ENCODE measurements at regions not wholly inside any gene's neighbourhood (a gene's known extent, or its start where the extent isn't known, plus 50 kb on each side); places are given as distances from the start of the nearest gene placed in this dataset.
A peak's percentile ranks its signal among the peaks of the same experiment; 100 is the strongest.

DNA sequence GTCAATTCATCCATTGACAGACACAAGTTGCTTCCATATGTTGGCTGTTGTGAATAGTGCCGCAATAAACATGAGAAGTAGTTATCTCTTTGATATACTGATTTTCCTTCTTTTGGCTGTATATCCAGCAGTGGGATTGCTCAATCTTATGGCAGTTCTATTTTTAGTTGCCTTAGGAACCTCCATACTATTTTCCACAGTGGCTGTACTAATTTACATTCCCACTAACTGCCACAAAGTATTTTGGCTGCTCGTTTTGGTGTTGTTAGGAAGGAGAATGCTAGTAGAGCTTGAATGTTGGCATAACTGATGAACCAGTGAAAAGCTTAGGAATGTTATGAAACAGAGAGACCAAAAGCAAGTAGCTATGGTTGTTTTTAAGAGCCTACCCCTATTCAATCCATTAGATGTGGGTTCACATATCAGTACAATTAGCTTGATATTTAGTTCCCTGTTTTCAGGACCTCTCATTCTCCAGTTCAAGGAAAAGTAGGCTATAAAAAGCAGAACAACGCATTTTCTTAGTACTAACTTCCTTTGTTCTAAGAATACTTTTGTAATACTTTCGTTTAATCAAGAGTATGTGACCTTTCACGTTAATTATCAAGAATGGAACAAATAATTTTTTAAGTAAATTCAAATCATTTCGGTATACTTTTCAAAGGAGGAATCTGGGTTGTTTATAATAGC is 100.3 kb downstream of the FAS start:
- intact Hi-C loops (cut with micrococcal nuclease; ENCODE audit: unreplicated experiment), result no loop called here
- H4K20me1 ChIP-seq (ENCODE audit: insufficient read depth, low read length), result no peaks in the 10 kb centered on the region
- no TSS peak for BruUV-seq (replicated peaks)
- DNase-seq (ENCODE audit: low spot score), result no peak
- no peak overlapping the region for H3K4me3 ChIP-seq (ENCODE audit: low read depth, low read length, poor library complexity, severe bottlenecking)
- TF ChIP-seq, protein P1, sequence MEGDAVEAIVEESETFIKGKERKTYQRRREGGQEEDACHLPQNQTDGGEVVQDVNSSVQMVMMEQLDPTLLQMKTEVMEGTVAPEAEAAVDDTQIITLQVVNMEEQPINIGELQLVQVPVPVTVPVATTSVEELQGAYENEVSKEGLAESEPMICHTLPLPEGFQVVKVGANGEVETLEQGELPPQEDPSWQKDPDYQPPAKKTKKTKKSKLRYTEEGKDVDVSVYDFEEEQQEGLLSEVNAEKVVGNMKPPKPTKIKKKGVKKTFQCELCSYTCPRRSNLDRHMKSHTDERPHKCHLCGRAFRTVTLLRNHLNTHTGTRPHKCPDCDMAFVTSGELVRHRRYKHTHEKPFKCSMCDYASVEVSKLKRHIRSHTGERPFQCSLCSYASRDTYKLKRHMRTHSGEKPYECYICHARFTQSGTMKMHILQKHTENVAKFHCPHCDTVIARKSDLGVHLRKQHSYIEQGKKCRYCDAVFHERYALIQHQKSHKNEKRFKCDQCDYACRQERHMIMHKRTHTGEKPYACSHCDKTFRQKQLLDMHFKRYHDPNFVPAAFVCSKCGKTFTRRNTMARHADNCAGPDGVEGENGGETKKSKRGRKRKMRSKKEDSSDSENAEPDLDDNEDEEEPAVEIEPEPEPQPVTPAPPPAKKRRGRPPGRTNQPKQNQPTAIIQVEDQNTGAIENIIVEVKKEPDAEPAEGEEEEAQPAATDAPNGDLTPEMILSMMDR (conservative IDR thresholded peaks at IDR 0.05; ENCODE audit: low read length), result no peak
- no peak for TF ChIP-seq EZH2phosphoT487 (IDR thresholded peaks at IDR 0.05; ENCODE audit: borderline replicate concordance, low read depth, low read length)
- no peak overlapping the region for H3K27ac ChIP-seq (ENCODE audit: low read depth, low read length, poor library complexity, severe bottlenecking)
- no peaks in the 10 kb centered on the region for H3K36me3 ChIP-seq (ENCODE audit: insufficient read depth, low read length)
- ChIA-PET CTCF (ENCODE audit: unreplicated experiment) (no interaction called here), POLR2A (interaction anchor here (1.1 kb wide), 1 partner anchor 10 kb away, joined by 4 read pairs; no protein-coding TSS in a partner anchor)
- H3K9me3 ChIP-seq (ENCODE audit: low read length), result no peaks in the 10 kb centered on the region
- no peak overlapping the region for H2AFZ ChIP-seq (ENCODE audit: low read length)
- no peaks in the 10 kb centered on the region for H3K4me1 ChIP-seq (ENCODE audit: insufficient read depth, low read length, poor library complexity, severe bottlenecking)
- no peaks in the 10 kb centered on the region for H3K79me2 ChIP-seq (ENCODE audit: insufficient read depth, low read depth, low read length)
- H3K9me2 ChIP-seq (ENCODE audit: insufficient read depth, low read length), result no peaks in the 10 kb centered on the region
- H3K4me2 ChIP-seq (ENCODE audit: low read length), result no peak overlapping the region

DNA sequence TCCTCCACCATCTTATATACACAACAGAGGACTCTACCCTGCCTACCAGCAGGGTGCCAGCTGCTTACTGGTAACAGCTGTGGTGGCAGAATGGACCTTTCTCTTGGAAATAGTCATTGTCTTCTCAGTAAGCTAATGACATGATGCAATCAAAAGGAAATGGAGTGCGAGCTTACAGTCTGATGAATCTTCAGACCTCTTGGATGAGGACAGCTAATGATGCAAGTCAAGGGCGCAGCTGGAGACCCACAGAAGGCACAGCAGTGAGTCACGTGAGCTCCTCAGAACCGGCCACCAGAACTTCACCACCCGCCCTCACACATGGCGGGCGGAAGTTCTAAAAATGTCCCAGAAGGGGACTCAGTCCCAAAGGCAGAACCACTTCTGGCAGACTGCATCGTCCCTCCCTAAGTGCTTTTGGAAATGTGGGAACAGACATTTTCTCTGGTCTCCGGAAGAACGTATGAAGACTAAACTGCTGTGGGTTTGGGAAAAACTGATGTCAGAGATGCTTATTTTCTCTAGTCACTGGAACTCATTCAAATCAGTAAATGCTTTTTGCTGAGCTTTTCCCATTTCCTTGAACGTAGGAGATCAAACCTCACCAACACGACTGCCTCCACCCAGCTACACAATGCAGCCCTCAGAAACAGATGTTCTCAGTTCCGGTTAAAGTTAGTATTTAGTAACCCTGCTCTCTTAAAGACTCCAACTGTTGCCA is 96.4 kb downstream of the FAS start:
- intact Hi-C loops (cut with micrococcal nuclease; ENCODE audit: unreplicated experiment), result no loop called here
- H3K36me3 ChIP-seq (ENCODE audit: insufficient read depth, low read length), result no peaks in the 10 kb centered on the region
- no peak overlapping the region for H3K27ac ChIP-seq (ENCODE audit: low read depth, low read length, poor library complexity, severe bottlenecking)
- CTCF ChIA-PET (ENCODE audit: unreplicated experiment), result no interaction called here
- H3K9me2 ChIP-seq (ENCODE audit: insufficient read depth, low read length), result no peaks in the 10 kb centered on the region
- peak; percentile 2 for DNase-seq (ENCODE audit: low spot score)
- H3K79me2 ChIP-seq (ENCODE audit: insufficient read depth, low read depth, low read length), result no peaks in the 10 kb centered on the region
- POLR2A ChIA-PET, result interaction anchor here (1.1 kb wide), 1 partner anchor 212 kb away, joined by 4 read pairs; no protein-coding TSS in a partner anchor
- TF ChIP-seq EZH2phosphoT487 (IDR thresholded peaks at IDR 0.05; ENCODE audit: borderline replicate concordance, low read depth, low read length), result no peak
- TF ChIP-seq, protein P1 (conservative IDR thresholded peaks at IDR 0.05; ENCODE audit: low read length), result no peak
- no peak overlapping the region for H3K4me2 ChIP-seq (ENCODE audit: low read length)
- no peaks in the 10 kb centered on the region for H4K20me1 ChIP-seq (ENCODE audit: insufficient read depth, low read length)
- H3K4me1 ChIP-seq (ENCODE audit: insufficient read depth, low read length, poor library complexity, severe bottlenecking), result no peaks in the 10 kb centered on the region
- no peaks in the 10 kb centered on the region for H3K9me3 ChIP-seq (ENCODE audit: low read length)
- no peak overlapping the region for H3K4me3 ChIP-seq (ENCODE audit: low read depth, low read length, poor library complexity, severe bottlenecking)
- BruUV-seq (replicated peaks), result no TSS peak
- no peak overlapping the region for H2AFZ ChIP-seq (ENCODE audit: low read length)

DNA sequence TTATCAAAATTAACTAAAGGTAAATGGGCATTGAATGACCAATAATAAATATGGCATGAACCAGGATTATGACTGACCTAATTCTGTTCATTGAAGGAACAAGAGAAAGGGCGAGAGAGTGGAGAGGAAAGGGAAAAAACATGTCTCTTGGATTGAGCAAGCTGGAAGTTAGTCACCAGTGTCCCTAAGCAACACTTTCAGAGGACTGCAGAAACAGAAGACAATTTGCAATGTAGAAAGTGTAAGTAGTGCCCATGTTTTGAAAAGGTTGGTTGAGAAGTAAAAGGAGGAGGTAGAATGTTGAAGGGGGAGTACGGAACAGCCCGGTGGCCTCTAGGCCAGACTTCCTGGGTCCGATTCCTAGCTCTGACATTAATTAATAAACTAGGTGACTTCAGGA is 94.6 kb downstream of the FAS start:
- Histone ChIP-seq H3K9me2 (ENCODE audit: insufficient read depth, low read length) (no peaks in the 10 kb centered on the region), H3K9me3 (ENCODE audit: low read length) (no peaks in the 10 kb centered on the region), H3K27ac (ENCODE audit: low read depth, low read length, poor library complexity, severe bottlenecking) (no peak overlapping the region), H3K36me3 (ENCODE audit: insufficient read depth, low read length) (no peaks in the 10 kb centered on the region), H3K4me2 (ENCODE audit: low read length) (no peak overlapping the region), H2AFZ (ENCODE audit: low read length) (no peak overlapping the region), H3K79me2 (ENCODE audit: insufficient read depth, low read depth, low read length) (no peaks in the 10 kb centered on the region), H4K20me1 (ENCODE audit: insufficient read depth, low read length) (no peaks in the 10 kb centered on the region), H3K4me3 (ENCODE audit: low read depth, low read length, poor library complexity, severe bottlenecking) (no peak overlapping the region), H3K4me1 (ENCODE audit: insufficient read depth, low read length, poor library complexity, severe bottlenecking) (no peaks in the 10 kb centered on the region)
- no peak for TF ChIP-seq EZH2phosphoT487 (IDR thresholded peaks at IDR 0.05; ENCODE audit: borderline replicate concordance, low read depth, low read length)
- TF ChIP-seq, protein P1 (conservative IDR thresholded peaks at IDR 0.05; ENCODE audit: low read length), result no peak
- no TSS peak for BruUV-seq (replicated peaks)
- intact Hi-C loops (cut with micrococcal nuclease; ENCODE audit: unreplicated experiment), result no loop called here
- ChIA-PET POLR2A (interaction anchor here (1.1 kb wide), 1 partner anchor 40 kb away, joined by 5 read pairs; no protein-coding TSS in a partner anchor), CTCF (ENCODE audit: unreplicated experiment) (no interaction called here)
- no peak for DNase-seq (ENCODE audit: low spot score)

Measured in OCI-LY7 (cell line).